ENCODE measurements at regions not wholly inside any gene's neighbourhood (a gene's known extent, or its start where the extent isn't known, plus 50 kb on each side); places are given as distances from the start of the nearest gene placed in this dataset.
A peak's percentile ranks its signal among the peaks of the same experiment; 100 is the strongest.

GRCh38 chr17:63178530-63178929, 212.5 kb downstream of the TANC2 start:
- Mint-ChIP-seq H3K36me3 (ENCODE audit: low read depth) (no peaks in the 10 kb centered on the region), H3K4me3 (no peak overlapping the region), H3K4me1 (ENCODE audit: low read depth) (no peaks in the 10 kb centered on the region), H3K27ac (no peak overlapping the region), H3K27me3 (no peaks in the 10 kb centered on the region), H3K9me3 (no peaks in the 10 kb centered on the region)
- ChIA-PET POLR2A (no interaction called here), CTCF (no interaction called here)
- DNase-seq (no peak), ATAC-seq (no peak)
- intact Hi-C loops (cut with micrococcal nuclease): no loop called here
- no peak for TF ChIP-seq CTCF (IDR thresholded peaks at IDR 0.05)

- ChIA-PET CTCF (no interaction called here), POLR2A (no interaction called here)
- no peaks in the 10 kb centered on the region for H3K9me3 Mint-ChIP-seq
- intact Hi-C loops (cut with micrococcal nuclease): no loop called here
- DNase-seq: no peak
- H3K27ac Mint-ChIP-seq: no peak overlapping the region
- H3K36me3 Mint-ChIP-seq (ENCODE audit: low read depth): no peaks in the 10 kb centered on the region
- H3K27me3 Mint-ChIP-seq: no peaks in the 10 kb centered on the region
- ATAC-seq: no peak
- no peak overlapping the region for H3K4me3 Mint-ChIP-seq
- no peaks in the 10 kb centered on the region for H3K4me1 Mint-ChIP-seq (ENCODE audit: low read depth)
- no peak for TF ChIP-seq CTCF (IDR thresholded peaks at IDR 0.05)
Observed at GRCh38 chr17:63181856-63182255, 215.8 kb downstream of the TANC2 start.

GRCh38 chr17:63185420-63185819, 219.4 kb downstream of the TANC2 start:
- TF ChIP-seq CTCF (IDR thresholded peaks at IDR 0.05): no peak
- DNase-seq (no peak), ATAC-seq (no peak)
- Mint-ChIP-seq H3K4me1 (ENCODE audit: low read depth) (peaks cover 10% of the 10 kb centered on the region), H3K27me3 (no peaks in the 10 kb centered on the region), H3K36me3 (ENCODE audit: low read depth) (no peaks in the 10 kb centered on the region), H3K27ac (no peak overlapping the region), H3K9me3 (no peaks in the 10 kb centered on the region), H3K4me3 (no peak overlapping the region)
- ChIA-PET POLR2A (no interaction called here), CTCF (no interaction called here)
- intact Hi-C loops (cut with micrococcal nuclease): no loop called here

GRCh38 chr17:63189082-63189481, 223.0 kb downstream of the TANC2 start:
- ATAC-seq: peak; percentile 10
- H3K27ac Mint-ChIP-seq: no peak overlapping the region
- H3K36me3 Mint-ChIP-seq (ENCODE audit: low read depth): no peaks in the 10 kb centered on the region
- DNase-seq: no peak
- CTCF ChIA-PET: no interaction called here
- POLR2A ChIA-PET: no interaction called here
- no peak overlapping the region for H3K4me3 Mint-ChIP-seq
- TF ChIP-seq CTCF (IDR thresholded peaks at IDR 0.05): no peak
- no peaks in the 10 kb centered on the region for H3K9me3 Mint-ChIP-seq
- no peaks in the 10 kb centered on the region for H3K27me3 Mint-ChIP-seq
- H3K4me1 Mint-ChIP-seq (ENCODE audit: low read depth): peaks cover 10% of the 10 kb centered on the region
- intact Hi-C loops (cut with micrococcal nuclease): no loop called here

GRCh38 chr17:63189930-63190329, 223.9 kb downstream of the TANC2 start:
- intact Hi-C loops (cut with micrococcal nuclease): no loop called here
- H3K4me1 Mint-ChIP-seq (ENCODE audit: low read depth): peaks cover 10% of the 10 kb centered on the region
- DNase-seq (no peak), ATAC-seq (no peak)
- H3K36me3 Mint-ChIP-seq (ENCODE audit: low read depth): no peaks in the 10 kb centered on the region
- no peak overlapping the region for H3K27ac Mint-ChIP-seq
- H3K27me3 Mint-ChIP-seq: no peaks in the 10 kb centered on the region
- ChIA-PET CTCF (no interaction called here), POLR2A (no interaction called here)
- TF ChIP-seq CTCF (IDR thresholded peaks at IDR 0.05): no peak
- no peak overlapping the region for H3K4me3 Mint-ChIP-seq
- no peaks in the 10 kb centered on the region for H3K9me3 Mint-ChIP-seq

All from activated CD8-positive, alpha-beta T cell treated with anti-CD3 and anti-CD28 coated beads for 36 hours (primary cell).